Memory B cell (primary cell): ENCODE measurements at regions not wholly inside any gene's neighbourhood (a gene's known extent, or its start where the extent isn't known, plus 50 kb on each side); places are given as distances from the start of the nearest gene placed in this dataset.
A peak's percentile ranks its signal among the peaks of the same experiment; 100 is the strongest.
"Not testable (repeated sequence)": the region's sequence is repeated elsewhere in the genome, so short reads cannot be mapped to it uniquely, and the experiment has no call there.

Experiments
- ATAC-seq: fragments of 150-1000 bp; cut with Tn5 transposase; 2 replicates; pipeline ENCODE4 v1.10.0; 2021; ENCODE audit warnings: low read depth, mild to moderate bottlenecking, moderate library complexity
- DNase-seq, 2 donors: peaks; one replicate each; pipeline ENCODE4 v3.0.0; 2022; ENCODE audit warnings: low spot score in 2 of 2
- H3K27ac Mint-ChIP-seq: one replicate; pipeline ENCODE4 v1.8.0; 2022; ENCODE audit warnings: mild to moderate bottlenecking, moderate library complexity, mixed read lengths
- H3K27me3 Mint-ChIP-seq: one replicate; pipeline ENCODE4 v1.8.0; 2022; ENCODE audit warnings: mixed read lengths
- H3K36me3 Mint-ChIP-seq: one replicate; pipeline ENCODE4 v1.8.0; 2022; ENCODE audit warnings: mild to moderate bottlenecking, mixed read lengths
- H3K4me1 Mint-ChIP-seq: one replicate; pipeline ENCODE4 v1.8.0; 2022; ENCODE audit warnings: mixed read lengths
- H3K4me3 Mint-ChIP-seq: one replicate; pipeline ENCODE4 v1.8.0; 2022; ENCODE audit warnings: mild to moderate bottlenecking, moderate library complexity, mixed read lengths
- H3K9me3 Mint-ChIP-seq: one replicate; pipeline ENCODE4 v1.8.0; 2022; ENCODE audit warnings: mixed read lengths

DNA sequence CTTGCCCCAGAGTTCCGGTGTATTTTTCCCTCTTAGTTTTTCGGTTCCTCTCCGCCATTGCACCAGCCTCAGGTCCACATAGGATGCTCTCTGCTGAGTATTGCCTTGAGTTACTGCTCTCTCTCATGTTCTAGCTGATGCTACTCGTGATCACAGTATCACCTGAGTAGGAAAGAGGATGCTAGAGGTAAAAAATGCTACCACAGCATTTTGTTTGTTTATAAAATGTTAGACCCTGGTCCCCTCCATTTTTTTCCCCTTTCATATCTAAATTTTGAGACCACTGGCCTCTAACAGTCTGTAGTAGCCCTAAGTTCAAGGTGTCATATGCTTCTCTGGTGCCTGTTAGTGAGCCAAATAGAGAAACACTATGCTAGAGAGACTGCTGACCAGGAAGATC lies 175.5 kb downstream of the OR2B2 start:
- DNase-seq = no peak
- Mint-ChIP-seq H3K27ac (no peak overlapping the region), H3K4me3 (no peak overlapping the region), H3K4me1 (peaks cover 6% of the 10 kb centered on the region), H3K27me3 (peaks cover 15% of the 10 kb centered on the region), H3K36me3 (no peaks in the 10 kb centered on the region), H3K9me3 (no peaks in the 10 kb centered on the region)
- no peak for ATAC-seq

DNA sequence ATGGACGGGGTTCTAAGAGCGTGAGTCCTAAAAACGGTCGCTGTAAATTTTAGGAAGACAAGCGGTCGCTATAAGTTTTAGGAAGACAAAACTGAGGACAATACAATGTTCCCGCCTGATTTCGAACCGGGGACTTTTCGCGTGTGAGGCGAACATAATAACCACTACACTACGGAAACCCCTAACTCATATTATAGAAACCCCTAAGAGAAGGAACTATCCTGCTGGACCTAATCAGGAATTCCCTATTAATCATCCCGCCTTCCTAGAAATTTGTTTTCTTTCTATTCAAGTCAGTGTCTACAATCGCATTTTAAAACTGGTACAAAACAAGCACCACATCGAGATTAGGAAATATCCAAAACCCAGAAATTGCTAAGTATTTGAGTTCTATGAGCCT lies 183.8 kb downstream of the OR2B2 start:
- Mint-ChIP-seq H3K4me1 (no peaks in the 10 kb centered on the region), H3K9me3 (peaks cover 1% of the 10 kb centered on the region), H3K27ac (no peak overlapping the region), H3K27me3 (peaks cover 10% of the 10 kb centered on the region), H3K36me3 (no peaks in the 10 kb centered on the region), H3K4me3 (no peak overlapping the region)
- DNase-seq (no peak), ATAC-seq (no peak)

- Mint-ChIP-seq H3K27me3 (peaks cover 14% of the 10 kb centered on the region), H3K36me3 (no peaks in the 10 kb centered on the region), H3K4me1 (no peaks in the 10 kb centered on the region), H3K9me3 (peaks cover 1% of the 10 kb centered on the region), H3K27ac (no peak overlapping the region), H3K4me3 (no peak overlapping the region)
- DNase-seq (no peak), ATAC-seq (no peak)
Measured at GRCh38 chr6:27726619-27727023, 185.6 kb downstream of the OR2B2 start.

- Mint-ChIP-seq H3K4me3 (no peak overlapping the region), H3K4me1 (peaks cover 5% of the 10 kb centered on the region), H3K27me3 (peaks cover 8% of the 10 kb centered on the region), H3K27ac (no peak overlapping the region), H3K36me3 (no peaks in the 10 kb centered on the region), H3K9me3 (no peaks in the 10 kb centered on the region)
- DNase-seq (no peak), ATAC-seq (no peak)
Measured at GRCh38 chr6:27720607-27721580, 191.3 kb downstream of the OR2B2 start.

GRCh38 chr6:27719039-27719438 lies 193.2 kb downstream of the OR2B2 start:
- not testable (repeated sequence) for H3K4me1 Mint-ChIP-seq, DNase-seq, H3K4me3 Mint-ChIP-seq, H3K27me3 Mint-ChIP-seq, H3K36me3 Mint-ChIP-seq, H3K9me3 Mint-ChIP-seq, H3K27ac Mint-ChIP-seq
- peak; percentile 41 for ATAC-seq

DNA sequence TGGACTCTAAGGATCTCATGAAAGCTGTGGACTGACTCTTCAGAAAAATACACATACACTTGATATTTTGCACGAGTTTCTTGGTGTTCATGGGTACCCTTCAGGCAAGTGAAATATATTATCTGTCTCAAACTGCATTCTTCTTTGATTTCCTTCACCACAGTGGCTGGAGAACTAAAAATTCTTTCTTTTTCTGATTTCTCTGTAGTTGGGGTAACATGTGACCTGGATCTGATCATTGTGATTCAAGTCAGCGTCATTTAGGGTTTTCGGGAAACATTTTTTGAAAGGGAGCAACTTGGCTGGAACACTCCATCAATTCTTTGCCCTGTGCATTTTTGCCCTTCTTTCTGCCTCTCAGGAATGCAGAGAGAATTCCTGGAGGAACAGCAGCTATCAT lies 205.8 kb downstream of the OR2B2 start:
- ATAC-seq (no peak), DNase-seq (no peak)
- no peaks in the 10 kb centered on the region for H3K27me3 Mint-ChIP-seq
- H3K4me3 Mint-ChIP-seq = no peak overlapping the region
- H3K9me3 Mint-ChIP-seq = no peaks in the 10 kb centered on the region
- H3K4me1 Mint-ChIP-seq = no peaks in the 10 kb centered on the region
- H3K36me3 Mint-ChIP-seq = peaks cover 35% of the 10 kb centered on the region
- no peak overlapping the region for H3K27ac Mint-ChIP-seq

DNA sequence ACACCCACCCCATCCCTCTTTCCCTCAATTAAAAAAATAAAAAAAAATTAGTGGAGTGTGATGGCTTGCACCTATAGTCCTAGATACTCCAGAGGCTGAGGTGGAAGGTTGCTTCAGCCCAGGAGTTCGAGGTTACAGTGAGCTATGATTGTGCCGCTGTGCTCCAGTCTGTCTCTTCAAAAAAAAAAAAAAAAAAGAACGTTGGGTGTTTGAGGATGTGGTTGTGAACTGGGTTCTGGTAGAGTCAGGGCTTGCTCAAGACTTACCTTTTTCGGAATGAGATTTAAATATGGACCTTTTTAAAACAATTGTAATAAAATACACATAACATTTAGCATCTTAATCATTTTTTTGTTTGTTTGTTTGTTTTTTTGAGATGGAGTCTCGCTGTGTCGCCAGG lies 211.9 kb downstream of the OR2B2 start:
- H3K9me3 Mint-ChIP-seq = peaks cover 2% of the 10 kb centered on the region
- H3K27ac Mint-ChIP-seq = no peak overlapping the region

DNA sequence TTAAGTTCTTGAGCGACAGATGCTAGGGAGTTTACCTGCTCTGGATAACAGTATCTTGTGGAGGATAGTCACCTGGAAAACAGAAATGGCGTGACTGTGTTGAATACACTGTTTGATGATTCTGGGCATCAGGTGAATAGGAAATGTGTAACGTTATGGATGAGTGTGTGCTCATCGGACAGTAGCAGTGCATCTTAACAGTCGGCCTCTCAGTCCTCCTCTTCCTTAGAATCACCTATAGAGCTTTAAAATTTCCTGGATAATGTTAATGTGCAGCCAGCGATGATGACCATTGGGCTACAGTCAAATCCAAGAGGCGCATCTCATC lies 217.7 kb downstream of the OR2B2 start:
- Mint-ChIP-seq H3K4me1 (peaks cover 18% of the 10 kb centered on the region), H3K36me3 (peaks cover 7% of the 10 kb centered on the region), H3K4me3 (peak overlapping the region; percentile 98), H3K27ac (peak overlapping the region; percentile 91), H3K9me3 (peaks cover 2% of the 10 kb centered on the region), H3K27me3 (no peaks in the 10 kb centered on the region)
- ATAC-seq (no peak), DNase-seq (no peak)

More for the DNA sequence above, 211.9 kb downstream of the OR2B2 start:
- DNase-seq = no peak
- Mint-ChIP-seq H3K36me3 (peaks cover 30% of the 10 kb centered on the region), H3K4me1 (peaks cover 10% of the 10 kb centered on the region), H3K4me3 (no peak overlapping the region), H3K27me3 (no peaks in the 10 kb centered on the region)
- no peak for ATAC-seq

- DNase-seq (no peak), ATAC-seq (peak; percentile 77)
- peaks cover 2% of the 10 kb centered on the region for H3K9me3 Mint-ChIP-seq
- H3K27me3 Mint-ChIP-seq = no peaks in the 10 kb centered on the region
- peaks cover 4% of the 10 kb centered on the region for H3K36me3 Mint-ChIP-seq
- H3K4me1 Mint-ChIP-seq = peaks cover 19% of the 10 kb centered on the region
- peak overlapping the region; percentile 98 for H3K4me3 Mint-ChIP-seq
- peak overlapping the region; percentile 91 for H3K27ac Mint-ChIP-seq
Measured at GRCh38 chr6:27693766-27694546, 218.2 kb downstream of the OR2B2 start.

DNA sequence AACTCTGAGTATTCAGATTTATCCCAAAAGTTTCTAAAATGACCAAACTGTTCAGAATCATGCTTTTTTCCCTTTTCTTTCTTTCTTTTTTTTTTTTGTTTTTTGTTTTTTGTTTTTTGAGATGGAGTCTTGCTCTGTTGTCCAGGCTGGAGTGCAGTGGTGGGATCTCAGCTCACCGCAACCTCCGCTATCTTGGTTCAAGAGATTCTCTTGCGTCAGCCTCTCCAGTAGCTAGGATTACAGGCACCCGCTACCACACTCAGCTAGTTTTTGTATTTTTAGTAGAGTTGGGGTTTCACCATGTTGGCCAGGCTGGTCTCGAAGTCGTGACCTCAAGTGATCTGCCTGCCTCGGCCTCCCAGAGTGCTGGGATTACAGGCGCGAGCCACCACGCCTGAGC lies 219.2 kb upstream of the ZNF184 start:
- H3K4me3 Mint-ChIP-seq, H3K36me3 Mint-ChIP-seq, ATAC-seq, H3K9me3 Mint-ChIP-seq, H3K27me3 Mint-ChIP-seq, DNase-seq, H3K27ac Mint-ChIP-seq: not testable (repeated sequence)
- H3K4me1 Mint-ChIP-seq = peaks cover 26% of the 10 kb centered on the region

GRCh38 chr6:27688014-27688586 lies 215.2 kb upstream of the ZNF184 start:
- ATAC-seq (peak; percentile 81), DNase-seq (peak; percentile 82 to 84)
- Mint-ChIP-seq H3K4me3 (peak overlapping the region; percentile 83), H3K9me3 (no peaks in the 10 kb centered on the region), H3K27me3 (no peaks in the 10 kb centered on the region), H3K27ac (peak overlapping the region; percentile 98), H3K36me3 (no peaks in the 10 kb centered on the region), H3K4me1 (peaks cover 11% of the 10 kb centered on the region)

- no peaks in the 10 kb centered on the region for H3K36me3 Mint-ChIP-seq
- DNase-seq (peak; percentile 68 to 78), ATAC-seq (peak; percentile 63)
- H3K4me1 Mint-ChIP-seq = peaks cover 11% of the 10 kb centered on the region
- H3K27me3 Mint-ChIP-seq = peaks cover 2% of the 10 kb centered on the region
- H3K4me3 Mint-ChIP-seq = peak overlapping the region; percentile 83
- H3K27ac Mint-ChIP-seq = peak overlapping the region; percentile 98
- H3K9me3 Mint-ChIP-seq = no peaks in the 10 kb centered on the region
Measured at GRCh38 chr6:27687154-27688013, 214.5 kb upstream of the ZNF184 start.

- Mint-ChIP-seq H3K9me3 (peaks cover 2% of the 10 kb centered on the region), H3K4me1 (peaks cover 11% of the 10 kb centered on the region), H3K27ac (no peak overlapping the region), H3K4me3 (no peak overlapping the region), H3K27me3 (peaks cover 6% of the 10 kb centered on the region), H3K36me3 (no peaks in the 10 kb centered on the region)
- no peak for ATAC-seq
- DNase-seq = no peak
Measured at GRCh38 chr6:27685279-27685678, 212.4 kb upstream of the ZNF184 start.
